Uterus (tissue), 2 donors: ENCODE measurements at regions not wholly inside any gene's neighbourhood (a gene's known extent, or its start where the extent isn't known, plus 50 kb on each side); places are given as distances from the start of the nearest gene placed in this dataset.

Experiments
- POLR2A ChIP-seq, 2 donors: fragments of 450-650 bp; IDR thresholded peaks; one replicate each; pipeline ENCODE4 v1.6.1; 2016; ENCODE audit warnings: antibody characterized with exemption in 2 of 2, mild to moderate bottlenecking in 1 of 2, moderate library complexity in 1 of 2
- TF ChIP-seq, protein P1 (sequence below), 4 experiments: fragments of 200-600 bp in 2 of 4; fragments of 450-650 bp in 2 of 4; sonication (generic) in 2 of 4; IDR thresholded peaks; one replicate each; pipeline ENCODE4 v1.5.1; 2016 to 2019; ENCODE audit warnings: antibody characterized with exemption in 4 of 4, mild to moderate bottlenecking in 2 of 4, moderate library complexity in 1 of 4

DNA sequence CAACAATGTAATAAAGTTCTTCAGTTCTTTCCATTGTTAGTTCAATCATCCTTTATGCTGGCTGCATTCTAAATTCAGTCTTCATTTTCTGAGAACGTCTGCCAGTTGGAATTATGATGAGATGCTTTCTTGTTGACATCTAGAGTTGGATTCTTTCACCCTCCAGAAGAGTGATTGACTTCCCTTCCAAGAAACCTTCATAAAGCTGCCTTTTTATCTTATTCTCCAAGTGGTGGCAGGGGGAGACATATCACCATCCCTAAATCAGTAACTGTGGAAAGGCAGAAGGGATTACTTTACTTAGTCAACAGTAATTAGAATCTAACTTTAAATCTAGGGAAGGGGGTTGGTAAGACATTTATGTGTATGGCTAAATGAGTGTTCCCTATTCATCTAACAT, 86.8 kb upstream of the GULP1 start:
- TF ChIP-seq POLR2A (IDR thresholded peaks at IDR 0.05): no peak
- TF ChIP-seq, protein P1, sequence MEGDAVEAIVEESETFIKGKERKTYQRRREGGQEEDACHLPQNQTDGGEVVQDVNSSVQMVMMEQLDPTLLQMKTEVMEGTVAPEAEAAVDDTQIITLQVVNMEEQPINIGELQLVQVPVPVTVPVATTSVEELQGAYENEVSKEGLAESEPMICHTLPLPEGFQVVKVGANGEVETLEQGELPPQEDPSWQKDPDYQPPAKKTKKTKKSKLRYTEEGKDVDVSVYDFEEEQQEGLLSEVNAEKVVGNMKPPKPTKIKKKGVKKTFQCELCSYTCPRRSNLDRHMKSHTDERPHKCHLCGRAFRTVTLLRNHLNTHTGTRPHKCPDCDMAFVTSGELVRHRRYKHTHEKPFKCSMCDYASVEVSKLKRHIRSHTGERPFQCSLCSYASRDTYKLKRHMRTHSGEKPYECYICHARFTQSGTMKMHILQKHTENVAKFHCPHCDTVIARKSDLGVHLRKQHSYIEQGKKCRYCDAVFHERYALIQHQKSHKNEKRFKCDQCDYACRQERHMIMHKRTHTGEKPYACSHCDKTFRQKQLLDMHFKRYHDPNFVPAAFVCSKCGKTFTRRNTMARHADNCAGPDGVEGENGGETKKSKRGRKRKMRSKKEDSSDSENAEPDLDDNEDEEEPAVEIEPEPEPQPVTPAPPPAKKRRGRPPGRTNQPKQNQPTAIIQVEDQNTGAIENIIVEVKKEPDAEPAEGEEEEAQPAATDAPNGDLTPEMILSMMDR (IDR thresholded peaks at IDR 0.05): no peak
